ENCODE measurements at regions not wholly inside any gene's neighbourhood (a gene's known extent, or its start where the extent isn't known, plus 50 kb on each side); places are given as distances from the start of the nearest gene placed in this dataset.

GRCh38 chr3:106332884-106333283, 464.1 kb upstream of the CBLB start:
- Histone ChIP-seq H3K27ac (ENCODE audit: low read depth in 1 of 2, low read length in 1 of 2) (no peak overlapping the region), H3K36me3 (ENCODE audit: control insufficient read depth in 4 of 4, insufficient read depth in 4 of 4, low read length in 4 of 4) (no peaks in the 10 kb centered on the region), H3K9me3 (ENCODE audit: control insufficient read depth in 4 of 4, insufficient read depth in 3 of 4, low read length in 3 of 4) (no peaks in the 10 kb centered on the region), H3K9ac (ENCODE audit: insufficient read depth in 1 of 2, low read length in 2 of 2) (no peak overlapping the region), H3K4me3 (no peak overlapping the region), H3K27me3 (ENCODE audit: control insufficient read depth in 3 of 3, insufficient read depth in 3 of 3, low read length in 2 of 3) (no peaks in the 10 kb centered on the region), H3K4me1 (ENCODE audit: control insufficient read depth in 5 of 5, insufficient read depth in 5 of 5, low read length in 5 of 5) (peaks cover 0 to 8% (median 0%) of the 10 kb centered on the region in 5 donors)
- WGBS, 2 donors: 92% methylated on average over 2 of the region's 2 CpGs
- ATAC-seq (ENCODE audit: insufficient read depth, low FRiP score): no peak
- no peak for TF ChIP-seq CTCF (IDR thresholded peaks at IDR 0.05; ENCODE audit: control extremely low read depth, extremely low read depth)
- DNase-seq: no peak

- no peak for TF ChIP-seq CTCF (IDR thresholded peaks at IDR 0.05; ENCODE audit: control extremely low read depth, extremely low read depth)
- H3K27ac ChIP-seq (ENCODE audit: low read depth in 1 of 2, low read length in 1 of 2): no peak overlapping the region
- no peak overlapping the region for H3K9ac ChIP-seq (ENCODE audit: insufficient read depth in 1 of 2, low read length in 2 of 2)
- 43 to 55% methylated on average over 3 of the region's 3 CpGs for WGBS, 2 donors
- ATAC-seq (ENCODE audit: insufficient read depth, low FRiP score) (no peak), DNase-seq (no peak)
- H3K4me3 ChIP-seq: no peak overlapping the region
- no peaks in the 10 kb centered on the region for H3K9me3 ChIP-seq (ENCODE audit: control insufficient read depth in 4 of 4, insufficient read depth in 3 of 4, low read length in 3 of 4)
- H3K27me3 ChIP-seq (ENCODE audit: control insufficient read depth in 3 of 3, insufficient read depth in 3 of 3, low read length in 2 of 3): no peaks in the 10 kb centered on the region
- no peaks in the 10 kb centered on the region for H3K36me3 ChIP-seq (ENCODE audit: control insufficient read depth in 4 of 4, insufficient read depth in 4 of 4, low read length in 4 of 4)
- H3K4me1 ChIP-seq (ENCODE audit: control insufficient read depth in 5 of 5, insufficient read depth in 5 of 5, low read length in 5 of 5): peaks cover 0 to 4% (median 0%) of the 10 kb centered on the region in 5 donors
Observed at GRCh38 chr3:106333911-106334618, 465.3 kb upstream of the CBLB start.

GRCh38 chr3:106336619-106337018, 467.8 kb upstream of the CBLB start:
- Histone ChIP-seq H3K9me3 (ENCODE audit: control insufficient read depth in 4 of 4, insufficient read depth in 3 of 4, low read length in 3 of 4) (no peaks in the 10 kb centered on the region), H3K4me3 (no peak overlapping the region), H3K36me3 (ENCODE audit: control insufficient read depth in 4 of 4, insufficient read depth in 4 of 4, low read length in 4 of 4) (no peaks in the 10 kb centered on the region), H3K4me1 (ENCODE audit: control insufficient read depth in 5 of 5, insufficient read depth in 5 of 5, low read length in 5 of 5) (peaks cover 0 to 3% (median 0%) of the 10 kb centered on the region in 5 donors), H3K27ac (ENCODE audit: low read depth in 1 of 2, low read length in 1 of 2) (no peak overlapping the region), H3K9ac (ENCODE audit: insufficient read depth in 1 of 2, low read length in 2 of 2) (no peak overlapping the region), H3K27me3 (ENCODE audit: control insufficient read depth in 3 of 3, insufficient read depth in 3 of 3, low read length in 2 of 3) (no peaks in the 10 kb centered on the region)
- TF ChIP-seq CTCF (IDR thresholded peaks at IDR 0.05; ENCODE audit: control extremely low read depth, extremely low read depth): no peak
- WGBS, 2 donors: 91 to 95% methylated on average over 2 of the region's 2 CpGs
- DNase-seq (no peak), ATAC-seq (ENCODE audit: insufficient read depth, low FRiP score) (no peak)

- H3K4me1 ChIP-seq (ENCODE audit: control insufficient read depth in 5 of 5, insufficient read depth in 5 of 5, low read length in 5 of 5): peaks cover 0 to 3% (median 0%) of the 10 kb centered on the region in 5 donors
- WGBS, 2 donors: 91 to 96% methylated on average over 1 of the region's 1 CpG
- no peak for DNase-seq
- H3K27ac ChIP-seq (ENCODE audit: low read depth in 1 of 2, low read length in 1 of 2): no peak overlapping the region
- H3K36me3 ChIP-seq (ENCODE audit: control insufficient read depth in 4 of 4, insufficient read depth in 4 of 4, low read length in 4 of 4): no peaks in the 10 kb centered on the region
- no peaks in the 10 kb centered on the region for H3K9me3 ChIP-seq (ENCODE audit: control insufficient read depth in 4 of 4, insufficient read depth in 3 of 4, low read length in 3 of 4)
- no peaks in the 10 kb centered on the region for H3K27me3 ChIP-seq (ENCODE audit: control insufficient read depth in 3 of 3, insufficient read depth in 3 of 3, low read length in 2 of 3)
- H3K4me3 ChIP-seq: no peak overlapping the region
- H3K9ac ChIP-seq (ENCODE audit: insufficient read depth in 1 of 2, low read length in 2 of 2): no peak overlapping the region
- no peak for ATAC-seq (ENCODE audit: insufficient read depth, low FRiP score)
- no peak for TF ChIP-seq CTCF (IDR thresholded peaks at IDR 0.05; ENCODE audit: control extremely low read depth, extremely low read depth)
Observed at GRCh38 chr3:106337116-106337515, 468.3 kb upstream of the CBLB start.
